Neural progenitor cell (in vitro differentiated cells): ENCODE measurements at regions not wholly inside any gene's neighbourhood (a gene's known extent, or its start where the extent isn't known, plus 50 kb on each side); places are given as distances from the start of the nearest gene placed in this dataset.
A peak's percentile ranks its signal among the peaks of the same experiment; 100 is the strongest.

Source experiments
- DNase-seq: peaks from one replicate; pipeline ENCODE4 v3.0.0-alpha.2; 2016; ENCODE audit warnings: low spot score
- H2AFZ ChIP-seq: fragments of 200-600 bp; sonication (generic); replicated peaks from 2 replicates; pipeline ENCODE4 v1.6.1; 2016; ENCODE audit warnings: antibody characterized with exemption
- H3F3A ChIP-seq: fragments of 200-600 bp; sonication (generic); 2 replicates; pipeline ENCODE4 v1.6.1; 2016; ENCODE audit warnings: antibody characterized with exemption, low read depth
- H3K27ac ChIP-seq: fragments of 200-600 bp; sonication (generic); 2 replicates; pipeline ENCODE4 v1.5.1; 2016; ENCODE audit warnings: mild to moderate bottlenecking
- H3K27me3 ChIP-seq: fragments of 200-600 bp; sonication (generic); 2 replicates; pipeline ENCODE4 v1.6.1; 2016; ENCODE audit warnings: mild to moderate bottlenecking, moderate library complexity
- H3K36me3 ChIP-seq: fragments of 200-600 bp; sonication (generic); 2 replicates; pipeline ENCODE4 v1.5.1; 2016
- H3K4me1 ChIP-seq: fragments of 200-600 bp; sonication (generic); 2 replicates; pipeline ENCODE4 v1.6.1; 2016; ENCODE audit warnings: mixed run types
- H3K4me2 ChIP-seq: fragments of 200-600 bp; sonication (generic); 2 replicates; pipeline ENCODE4 v1.6.1; 2016
- H3K4me3 ChIP-seq: fragments of 200-600 bp; sonication (generic); 2 replicates; pipeline ENCODE4 v1.5.1; 2016
- H3K79me2 ChIP-seq: fragments of 200-600 bp; sonication (generic); 2 replicates; pipeline ENCODE4 v1.6.1; 2016; ENCODE audit warnings: low read depth
- H3K9ac ChIP-seq: fragments of 200-600 bp; sonication (generic); 2 replicates; pipeline ENCODE4 v1.6.1; 2016
- H3K9me3 ChIP-seq: fragments of 200-600 bp; sonication (generic); 2 replicates; pipeline ENCODE4 v1.5.1; 2016; ENCODE audit warnings: low read depth
- H4K20me1 ChIP-seq: fragments of 200-600 bp; sonication (generic); 2 replicates; pipeline ENCODE4 v1.6.1; 2016; ENCODE audit warnings: low read depth
- H3K27ac Mint-ChIP-seq: 3 replicates; pipeline ENCODE4 v1.8.0; 2021; ENCODE audit warnings: mixed read lengths
- H3K27me3 Mint-ChIP-seq: 2 replicates; pipeline ENCODE4 v1.8.0; 2022; ENCODE audit warnings: low read depth, mild to moderate bottlenecking, inconsistent platforms, moderate library complexity, mixed read lengths; ENCODE audit not compliant: insufficient read depth
- H3K36me3 Mint-ChIP-seq: 3 replicates; pipeline ENCODE4 v1.8.0; 2021; ENCODE audit warnings: mixed read lengths
- H3K4me1 Mint-ChIP-seq: 3 replicates; pipeline ENCODE4 v1.8.0; 2021; ENCODE audit warnings: mixed read lengths
- H3K4me3 Mint-ChIP-seq: 3 replicates; pipeline ENCODE4 v1.8.0; 2021; ENCODE audit warnings: mild to moderate bottlenecking, moderate library complexity, mixed read lengths
- H3K9me3 Mint-ChIP-seq: 3 replicates; pipeline ENCODE4 v1.8.0; 2020; ENCODE audit warnings: mixed read lengths
- CTCF ChIP-seq: fragments of 200-600 bp; sonication (generic); IDR thresholded peaks from 2 replicates; pipeline ENCODE4 v1.5.1; 2017; ENCODE audit warnings: antibody characterized with exemption, mild to moderate bottlenecking
- EZH2 ChIP-seq: fragments of 200-600 bp; sonication (generic); IDR thresholded peaks from 2 replicates; pipeline ENCODE4 v1.6.1; 2017; ENCODE audit warnings: antibody characterized with exemption, mild to moderate bottlenecking, moderate library complexity
- EZH2phosphoT487 ChIP-seq: fragments of 200-600 bp; sonication (generic); IDR thresholded peaks from 2 replicates; pipeline ENCODE4 v1.6.1; 2017; ENCODE audit warnings: antibody characterized with exemption

- Histone ChIP-seq H3K9ac (no peak overlapping the region), H3K27me3 (no peaks in the 10 kb centered on the region), H2AFZ (no peak overlapping the region), H3K4me3 (no peak overlapping the region), H3K4me2 (no peak overlapping the region), H4K20me1 (no peaks in the 10 kb centered on the region), H3K27ac (no peak overlapping the region), H3K4me1 (peaks cover 6% of the 10 kb centered on the region), H3F3A (no peaks in the 10 kb centered on the region), H3K79me2 (no peaks in the 10 kb centered on the region), H3K9me3 (peaks cover 4% of the 10 kb centered on the region), H3K36me3 (no peaks in the 10 kb centered on the region)
- Mint-ChIP-seq H3K36me3 (no peaks in the 10 kb centered on the region), H3K4me3 (no peak overlapping the region), H3K9me3 (peaks cover 17% of the 10 kb centered on the region), H3K4me1 (no peaks in the 10 kb centered on the region), H3K27ac (no peak overlapping the region), H3K27me3 (peaks cover 8% of the 10 kb centered on the region)
- no peak for TF ChIP-seq EZH2phosphoT487
- no peak for TF ChIP-seq CTCF
- no peak for TF ChIP-seq EZH2
- peak; percentile 44 for DNase-seq
These were observed 673.1 kb upstream of the FSHR start for GRCh38 chr2:49827366-49827765.

GRCh38 chr2:49813208-49813607 is 658.9 kb upstream of the FSHR start:
- Histone ChIP-seq H4K20me1 (no peaks in the 10 kb centered on the region), H3K9me3 (no peaks in the 10 kb centered on the region), H3F3A (no peaks in the 10 kb centered on the region), H3K27ac (no peak overlapping the region), H3K27me3 (no peaks in the 10 kb centered on the region), H2AFZ (no peak overlapping the region), H3K36me3 (no peaks in the 10 kb centered on the region), H3K4me2 (no peak overlapping the region), H3K9ac (no peak overlapping the region), H3K4me1 (peaks cover under 1% of the 10 kb centered on the region), H3K4me3 (no peak overlapping the region), H3K79me2 (no peaks in the 10 kb centered on the region)
- TF ChIP-seq EZH2 (no peak), CTCF (no peak), EZH2phosphoT487 (no peak)
- no peak for DNase-seq
- H3K4me3 Mint-ChIP-seq = no peak overlapping the region
- no peaks in the 10 kb centered on the region for H3K9me3 Mint-ChIP-seq
- H3K36me3 Mint-ChIP-seq = no peaks in the 10 kb centered on the region
- H3K27ac Mint-ChIP-seq = no peak overlapping the region
- peaks cover 17% of the 10 kb centered on the region for H3K4me1 Mint-ChIP-seq
- H3K27me3 Mint-ChIP-seq = no peaks in the 10 kb centered on the region

DNA sequence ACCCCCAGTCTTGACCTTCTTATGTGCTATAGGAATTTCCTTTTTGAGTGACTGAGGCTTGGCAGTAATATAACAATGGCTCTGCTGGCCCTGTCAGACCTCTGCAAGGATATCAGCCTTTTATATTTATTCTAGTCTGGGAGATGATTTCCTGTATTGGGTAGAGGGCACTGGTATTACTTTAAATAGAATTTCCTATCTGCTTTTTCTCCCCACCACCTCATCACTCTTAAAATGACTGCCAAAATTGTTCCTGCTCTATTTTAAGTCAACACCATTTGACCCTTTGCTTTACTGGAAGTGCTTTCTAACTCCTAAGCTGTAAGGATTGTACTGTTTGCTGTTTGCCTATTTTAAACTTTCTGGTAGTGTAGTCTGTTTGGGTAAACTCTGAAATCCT is 658.4 kb upstream of the FSHR start:
- H3K27me3 Mint-ChIP-seq = no peaks in the 10 kb centered on the region
- peaks cover 5% of the 10 kb centered on the region for H3K4me1 ChIP-seq
- no peaks in the 10 kb centered on the region for H3K79me2 ChIP-seq
- peaks cover 19% of the 10 kb centered on the region for H3K4me1 Mint-ChIP-seq
- no peak overlapping the region for H3K9ac ChIP-seq
- no peak overlapping the region for H3K27ac Mint-ChIP-seq
- H3K4me3 Mint-ChIP-seq = no peak overlapping the region
- H3K27me3 ChIP-seq = no peaks in the 10 kb centered on the region
- TF ChIP-seq EZH2phosphoT487 (no peak), EZH2 (no peak), CTCF (no peak)
- H3K4me3 ChIP-seq = no peak overlapping the region
- no peaks in the 10 kb centered on the region for H3F3A ChIP-seq
- H2AFZ ChIP-seq = no peak overlapping the region
- no peak overlapping the region for H3K4me2 ChIP-seq
- no peaks in the 10 kb centered on the region for H4K20me1 ChIP-seq
- H3K36me3 ChIP-seq = no peaks in the 10 kb centered on the region
- no peak overlapping the region for H3K27ac ChIP-seq
- no peaks in the 10 kb centered on the region for H3K9me3 Mint-ChIP-seq
- H3K36me3 Mint-ChIP-seq = no peaks in the 10 kb centered on the region
- DNase-seq = no peak
- no peaks in the 10 kb centered on the region for H3K9me3 ChIP-seq

GRCh38 chr2:49811502-49811901 is 657.2 kb upstream of the FSHR start:
- no peak for DNase-seq
- Histone ChIP-seq H3K79me2 (no peaks in the 10 kb centered on the region), H3K27me3 (no peaks in the 10 kb centered on the region), H4K20me1 (no peaks in the 10 kb centered on the region), H3K9ac (no peak overlapping the region), H3K27ac (no peak overlapping the region), H3K4me2 (no peak overlapping the region), H3K4me1 (peaks cover 10% of the 10 kb centered on the region), H3K9me3 (no peaks in the 10 kb centered on the region), H3F3A (no peaks in the 10 kb centered on the region), H2AFZ (no peak overlapping the region), H3K4me3 (no peak overlapping the region), H3K36me3 (no peaks in the 10 kb centered on the region)
- Mint-ChIP-seq H3K27ac (no peak overlapping the region), H3K4me3 (no peak overlapping the region), H3K4me1 (peaks cover 21% of the 10 kb centered on the region), H3K27me3 (no peaks in the 10 kb centered on the region), H3K9me3 (no peaks in the 10 kb centered on the region), H3K36me3 (no peaks in the 10 kb centered on the region)
- TF ChIP-seq EZH2 (no peak), EZH2phosphoT487 (no peak), CTCF (no peak)
